ENCODE measurements at regions not wholly inside any gene's neighbourhood (a gene's known extent, or its start where the extent isn't known, plus 50 kb on each side); places are given as distances from the start of the nearest gene placed in this dataset.

GRCh38 chr13:65733110-65733509, 1497.0 kb downstream of the PCDH9 start:
- in situ Hi-C loops (cut with MboI; ENCODE audit: low pct_unique_long_range_greater_than_20kb, low sequenced_read_pairs, unreplicated experiment), result no loop called here
- TF ChIP-seq, protein P1, sequence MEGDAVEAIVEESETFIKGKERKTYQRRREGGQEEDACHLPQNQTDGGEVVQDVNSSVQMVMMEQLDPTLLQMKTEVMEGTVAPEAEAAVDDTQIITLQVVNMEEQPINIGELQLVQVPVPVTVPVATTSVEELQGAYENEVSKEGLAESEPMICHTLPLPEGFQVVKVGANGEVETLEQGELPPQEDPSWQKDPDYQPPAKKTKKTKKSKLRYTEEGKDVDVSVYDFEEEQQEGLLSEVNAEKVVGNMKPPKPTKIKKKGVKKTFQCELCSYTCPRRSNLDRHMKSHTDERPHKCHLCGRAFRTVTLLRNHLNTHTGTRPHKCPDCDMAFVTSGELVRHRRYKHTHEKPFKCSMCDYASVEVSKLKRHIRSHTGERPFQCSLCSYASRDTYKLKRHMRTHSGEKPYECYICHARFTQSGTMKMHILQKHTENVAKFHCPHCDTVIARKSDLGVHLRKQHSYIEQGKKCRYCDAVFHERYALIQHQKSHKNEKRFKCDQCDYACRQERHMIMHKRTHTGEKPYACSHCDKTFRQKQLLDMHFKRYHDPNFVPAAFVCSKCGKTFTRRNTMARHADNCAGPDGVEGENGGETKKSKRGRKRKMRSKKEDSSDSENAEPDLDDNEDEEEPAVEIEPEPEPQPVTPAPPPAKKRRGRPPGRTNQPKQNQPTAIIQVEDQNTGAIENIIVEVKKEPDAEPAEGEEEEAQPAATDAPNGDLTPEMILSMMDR (IDR thresholded peaks at IDR 0.05; ENCODE audit: extremely low read depth, insufficient read depth, missing control alignments), result no peak
- no peak for DNase-seq (ENCODE audit: low spot score)

DNA sequence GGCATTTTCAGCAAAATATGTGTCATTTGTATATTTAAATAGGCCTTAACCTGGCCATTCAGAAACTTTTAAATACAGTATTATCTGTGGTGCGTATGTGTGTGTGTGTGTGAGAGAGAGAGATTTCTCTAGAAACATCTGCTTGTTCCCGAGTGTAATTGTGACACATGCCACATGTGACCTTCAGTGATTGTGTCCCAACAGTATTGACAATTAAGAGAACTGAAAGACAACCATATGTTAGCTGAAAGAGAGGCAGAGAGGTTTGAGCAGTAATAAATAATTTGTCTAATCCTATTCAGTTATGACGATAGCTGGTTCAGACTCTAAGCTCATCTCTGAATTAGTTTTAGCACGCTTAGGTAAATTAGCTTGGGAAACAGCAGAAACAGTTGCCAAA, 1503.1 kb downstream of the PCDH9 start:
- DNase-seq (ENCODE audit: low spot score), result no peak
- in situ Hi-C loops (cut with MboI; ENCODE audit: low pct_unique_long_range_greater_than_20kb, low sequenced_read_pairs, unreplicated experiment), result no loop called here
- TF ChIP-seq, protein P1 (IDR thresholded peaks at IDR 0.05; ENCODE audit: extremely low read depth, insufficient read depth, missing control alignments), result no peak

DNA sequence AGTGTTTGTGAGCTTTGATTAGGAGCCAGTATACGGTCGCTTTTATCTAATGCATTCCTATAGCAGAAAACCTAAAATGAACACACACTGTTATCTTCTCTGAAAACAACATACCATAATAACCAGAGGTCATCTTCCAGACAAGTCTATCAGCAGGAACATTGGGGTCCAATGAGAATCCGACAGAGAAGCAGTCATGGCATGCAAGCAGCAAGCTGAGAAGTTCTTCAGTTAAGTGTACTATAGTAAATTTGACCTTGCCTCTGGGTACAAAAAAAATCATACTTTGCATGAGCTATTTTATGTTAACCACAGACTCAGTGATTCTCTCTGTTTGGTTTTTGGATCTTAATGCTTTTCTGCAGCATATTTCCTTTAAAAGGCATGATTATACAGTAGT, 1505.1 kb downstream of the PCDH9 start:
- TF ChIP-seq, protein P1 (IDR thresholded peaks at IDR 0.05; ENCODE audit: extremely low read depth, insufficient read depth, missing control alignments), result no peak
- in situ Hi-C loops (cut with MboI; ENCODE audit: low pct_unique_long_range_greater_than_20kb, low sequenced_read_pairs, unreplicated experiment), result no loop called here
- DNase-seq (ENCODE audit: low spot score), result no peak

DNA sequence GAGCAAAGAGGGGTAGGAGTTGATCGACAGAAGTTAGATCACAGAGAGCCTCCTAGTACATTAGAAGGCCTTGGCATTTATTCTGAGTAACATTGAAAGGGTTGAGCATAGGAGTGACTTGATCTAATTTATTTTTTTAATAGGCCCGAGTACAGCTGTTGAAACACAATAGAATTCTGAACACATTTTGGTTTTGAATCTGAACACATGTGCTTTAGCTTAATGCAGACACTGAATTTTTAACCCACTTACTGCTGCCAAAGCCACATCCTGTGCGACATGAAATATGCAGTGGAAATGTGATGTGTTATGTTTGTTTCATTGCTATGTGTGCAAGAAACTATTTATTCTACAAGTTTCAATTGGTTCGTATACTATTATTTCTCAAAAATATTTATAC, 1505.9 kb downstream of the PCDH9 start:
- TF ChIP-seq, protein P1 (IDR thresholded peaks at IDR 0.05; ENCODE audit: extremely low read depth, insufficient read depth, missing control alignments), result no peak
- DNase-seq (ENCODE audit: low spot score), result no peak
- in situ Hi-C loops (cut with MboI; ENCODE audit: low pct_unique_long_range_greater_than_20kb, low sequenced_read_pairs, unreplicated experiment), result no loop called here

- DNase-seq (ENCODE audit: low spot score), result no peak
- TF ChIP-seq, protein P1 (IDR thresholded peaks at IDR 0.05; ENCODE audit: extremely low read depth, insufficient read depth, missing control alignments), result no peak
- in situ Hi-C loops (cut with MboI; ENCODE audit: low pct_unique_long_range_greater_than_20kb, low sequenced_read_pairs, unreplicated experiment), result no loop called here
These were observed 1507.6 kb downstream of the PCDH9 start for GRCh38 chr13:65722506-65722905.

- TF ChIP-seq, protein P1 (IDR thresholded peaks at IDR 0.05; ENCODE audit: extremely low read depth, insufficient read depth, missing control alignments), result no peak
- no peak for DNase-seq (ENCODE audit: low spot score)
- in situ Hi-C loops (cut with MboI; ENCODE audit: low pct_unique_long_range_greater_than_20kb, low sequenced_read_pairs, unreplicated experiment), result no loop called here
These were observed 1510.3 kb downstream of the PCDH9 start for GRCh38 chr13:65719831-65720230.

- in situ Hi-C loops (cut with MboI; ENCODE audit: low pct_unique_long_range_greater_than_20kb, low sequenced_read_pairs, unreplicated experiment), result no loop called here
- DNase-seq (ENCODE audit: low spot score), result no peak
- TF ChIP-seq, protein P1 (IDR thresholded peaks at IDR 0.05; ENCODE audit: extremely low read depth, insufficient read depth, missing control alignments), result no peak
These were observed 1519.6 kb downstream of the PCDH9 start for GRCh38 chr13:65710514-65710913.

Data from GM13977 (cell line).